IPS DF 6.9 (cell line): ENCODE measurements at regions not wholly inside any gene's neighbourhood (a gene's known extent, or its start where the extent isn't known, plus 50 kb on each side); places are given as distances from the start of the nearest gene placed in this dataset.

ENCODE experiments used
- DNase-seq: peaks from one replicate; pipeline ENCODE4 v3.0.0-alpha.2; 2013; ENCODE audit warnings: low read depth, low spot score
- H3K27ac ChIP-seq: one replicate; pipeline ENCODE4 v1.5.1; 2013; ENCODE audit warnings: low read length, control low read depth
- H3K27me3 ChIP-seq: 2 replicates; pipeline ENCODE4 v1.6.1; 2013; ENCODE audit warnings: mild to moderate bottlenecking, low read length; ENCODE audit not compliant: control insufficient read depth, insufficient read depth
- H3K36me3 ChIP-seq: 2 replicates; pipeline ENCODE4 v1.6.1; 2013; ENCODE audit warnings: low read length; ENCODE audit not compliant: control insufficient read depth, insufficient read depth
- H3K4me1 ChIP-seq: 2 replicates; pipeline ENCODE4 v1.6.1; 2013; ENCODE audit warnings: low read length; ENCODE audit not compliant: control insufficient read depth, insufficient read depth
- H3K4me3 ChIP-seq: 2 replicates; pipeline ENCODE4 v1.5.1; 2013; ENCODE audit warnings: mild to moderate bottlenecking, low read length
- H3K9me3 ChIP-seq: 2 replicates; pipeline ENCODE4 v1.6.1; 2013; ENCODE audit warnings: low read length, inconsistent platforms; ENCODE audit not compliant: control insufficient read depth, insufficient read depth
- WGBS: extraction: QIAGEN DNeasy Blood & Tissue Kit; methylation state at CpG from one replicate; pipeline ENCODE4 v1.1.7; 2013; ENCODE audit warnings: mixed read lengths, missing lambda C conversion rate; ENCODE audit not compliant: insufficient read length, insufficient coverage; 5-methylcytosine and 5-hydroxymethylcytosine counted together

- no peak for DNase-seq
- no peak overlapping the region for H3K27ac ChIP-seq
- no peaks in the 10 kb centered on the region; the same call in 1 of the 2 replicates for H3K36me3 ChIP-seq
- no CpG with 5 or more reads among the region's 6 CpGs for WGBS
- H3K4me3 ChIP-seq, result no peak overlapping the region
- peaks cover 2% of the 10 kb centered on the region for H3K4me1 ChIP-seq
- no peaks in the 10 kb centered on the region for H3K9me3 ChIP-seq
- no peaks in the 10 kb centered on the region for H3K27me3 ChIP-seq
These were observed 64.6 kb upstream of the PIM1 start for GRCh38 chr6:37105148-37106050.

- no peaks in the 10 kb centered on the region for H3K9me3 ChIP-seq
- no peaks in the 10 kb centered on the region; the same call in 1 of the 2 replicates for H3K36me3 ChIP-seq
- H3K4me3 ChIP-seq, result no peak overlapping the region
- no peaks in the 10 kb centered on the region for H3K27me3 ChIP-seq
- DNase-seq, result no peak
- H3K27ac ChIP-seq, result no peak overlapping the region
- H3K4me1 ChIP-seq, result peaks cover 2% of the 10 kb centered on the region
These were observed 63.9 kb upstream of the PIM1 start for GRCh38 chr6:37106051-37106363.

- Histone ChIP-seq H3K4me3 (no peak overlapping the region), H3K36me3 (no peaks in the 10 kb centered on the region; the same call in 1 of the 2 replicates), H3K27me3 (no peaks in the 10 kb centered on the region), H3K9me3 (no peaks in the 10 kb centered on the region), H3K4me1 (peaks cover 2% of the 10 kb centered on the region), H3K27ac (no peak overlapping the region)
- no CpG with 5 or more reads among the region's 8 CpGs for WGBS
- no peak for DNase-seq
These were observed 63.4 kb upstream of the PIM1 start for GRCh38 chr6:37106554-37106953.

GRCh38 chr6:37106982-37107491 is 62.9 kb upstream of the PIM1 start:
- Histone ChIP-seq H3K4me3 (no peak overlapping the region), H3K4me1 (peaks cover 2% of the 10 kb centered on the region), H3K9me3 (no peaks in the 10 kb centered on the region), H3K27ac (no peak overlapping the region), H3K36me3 (no peaks in the 10 kb centered on the region; the same call in 1 of the 2 replicates), H3K27me3 (no peaks in the 10 kb centered on the region)
- whole genome bisulfite sequencing, result no CpG with 5 or more reads among the region's 7 CpGs
- no peak for DNase-seq

GRCh38 chr6:37109714-37110499 is 60.0 kb upstream of the PIM1 start:
- no peak overlapping the region for H3K27ac ChIP-seq
- WGBS, result no CpG with 5 or more reads among the region's 13 CpGs
- no peaks in the 10 kb centered on the region for H3K9me3 ChIP-seq
- peaks cover 2% of the 10 kb centered on the region for H3K4me1 ChIP-seq
- H3K4me3 ChIP-seq, result no peak overlapping the region
- no peak for DNase-seq
- H3K36me3 ChIP-seq, result no peaks in the 10 kb centered on the region; the same call in 1 of the 2 replicates
- no peaks in the 10 kb centered on the region for H3K27me3 ChIP-seq

GRCh38 chr6:37110500-37111461 is 59.2 kb upstream of the PIM1 start:
- Histone ChIP-seq H3K36me3 (no peaks in the 10 kb centered on the region; the same call in 1 of the 2 replicates), H3K9me3 (no peaks in the 10 kb centered on the region), H3K27ac (no peak overlapping the region), H3K27me3 (no peaks in the 10 kb centered on the region; the same call in 1 of the 2 replicates), H3K4me3 (no peak overlapping the region), H3K4me1 (no peaks in the 10 kb centered on the region; the same call in 1 of the 2 replicates)
- no peak for DNase-seq
- WGBS, result no CpG with 5 or more reads among the region's 11 CpGs

- no peaks in the 10 kb centered on the region; the same call in 1 of the 2 replicates for H3K27me3 ChIP-seq
- H3K4me3 ChIP-seq, result no peak overlapping the region
- no peaks in the 10 kb centered on the region for H3K4me1 ChIP-seq
- H3K9me3 ChIP-seq, result no peaks in the 10 kb centered on the region
- no peak overlapping the region for H3K27ac ChIP-seq
- no peak for DNase-seq
- no peaks in the 10 kb centered on the region; the same call in 1 of the 2 replicates for H3K36me3 ChIP-seq
- WGBS, result no CpG with 5 or more reads among the region's 4 CpGs
These were observed 56.0 kb upstream of the PIM1 start for GRCh38 chr6:37113976-37114375.

- no peak overlapping the region for H3K27ac ChIP-seq
- DNase-seq, result no peak
- no peaks in the 10 kb centered on the region for H3K9me3 ChIP-seq
- H3K4me1 ChIP-seq, result no peaks in the 10 kb centered on the region
- WGBS, result no CpG with 5 or more reads among the region's 4 CpGs
- no peaks in the 10 kb centered on the region; the same call in 1 of the 2 replicates for H3K36me3 ChIP-seq
- H3K4me3 ChIP-seq, result no peak overlapping the region
- no peaks in the 10 kb centered on the region; the same call in 1 of the 2 replicates for H3K27me3 ChIP-seq
These were observed 55.3 kb upstream of the PIM1 start for GRCh38 chr6:37114612-37115011.

- Histone ChIP-seq H3K27me3 (no peaks in the 10 kb centered on the region; the same call in 1 of the 2 replicates), H3K4me3 (no peak overlapping the region), H3K9me3 (no peaks in the 10 kb centered on the region), H3K4me1 (no peaks in the 10 kb centered on the region), H3K36me3 (no peaks in the 10 kb centered on the region; the same call in 1 of the 2 replicates), H3K27ac (no peak overlapping the region)
- DNase-seq, result no peak
- no CpG with 5 or more reads among the region's 10 CpGs for WGBS
These were observed 54.6 kb upstream of the PIM1 start for GRCh38 chr6:37115236-37115895.
